ENCODE measurements at regions not wholly inside any gene's neighbourhood (a gene's known extent, or its start where the extent isn't known, plus 50 kb on each side); places are given as distances from the start of the nearest gene placed in this dataset.

GRCh38 chr18:38198526-38198925 lies 632.9 kb upstream of the CELF4 start:
- CTCF ChIA-PET (ENCODE audit: partially characterized antibody) = interaction anchor here (1.2 kb wide), 1 partner anchor 30 kb away, joined by 3 read pairs; no protein-coding TSS in a partner anchor
- Histone ChIP-seq H3K56ac (replicated peaks; ENCODE audit: insufficient read length, low read depth, low read length) (no peak overlapping the region), H3K9ac (replicated peaks in 1 of 4; ENCODE audit: extremely low read depth in 1 of 4, low read depth in 3 of 4, low read length in 3 of 4) (no peak overlapping the region), H3K4me2 (ENCODE audit: insufficient read depth in 1 of 2, low read depth in 2 of 2, low read length in 2 of 2) (no peak overlapping the region), H3K4ac (replicated peaks; ENCODE audit: insufficient read length, low read depth, low read length) (no peak overlapping the region), H3K4me1 (replicated peaks in 1 of 4; ENCODE audit: control insufficient read depth in 3 of 4, insufficient read depth in 4 of 4, low read length in 3 of 4) (peaks cover 0 to 11% (median 3%) of the 10 kb centered on the region in 4 experiments; a peak in 2 of 7 replicates), H3K27me3 (replicated peaks in 1 of 4; ENCODE audit: control insufficient read depth in 3 of 4, extremely low read depth in 1 of 4, insufficient read depth in 3 of 4, low read length in 3 of 4) (no peaks in the 10 kb centered on the region), H2BK120ac (replicated peaks; ENCODE audit: low read depth, low read length) (no peak overlapping the region), H2AFZ (ENCODE audit: low read length) (no peak overlapping the region), H4K5ac (ENCODE audit: insufficient read length, low read depth, low read length) (no peak overlapping the region), H3K79me1 (ENCODE audit: low read depth, low read length) (no peaks in the 10 kb centered on the region), H3K36me3 (ENCODE audit: control insufficient read depth in 2 of 4, insufficient read depth in 4 of 4, low read length in 3 of 4) (no peaks in the 10 kb centered on the region), H3K23ac (ENCODE audit: insufficient read length) (no peak overlapping the region), H3K4me3 (ENCODE audit: extremely low read depth in 1 of 4, insufficient read depth in 2 of 4, low read depth in 3 of 4, low read length in 4 of 4) (no peak overlapping the region), H3K14ac (ENCODE audit: insufficient read length) (no peak overlapping the region), H4K91ac (replicated peaks; ENCODE audit: insufficient read length, low read length) (no peak overlapping the region), H2AK5ac (ENCODE audit: low read depth, low read length) (no peak overlapping the region), H3K23me2 (ENCODE audit: low read depth, low read length) (no peaks in the 10 kb centered on the region), H3K27ac (ENCODE audit: low read depth, low read length) (no peak overlapping the region), H2BK20ac (ENCODE audit: low read length) (no peak overlapping the region), H4K8ac (ENCODE audit: extremely low read depth, insufficient read depth, low read length) (no peak overlapping the region), H3K79me2 (ENCODE audit: control insufficient read depth in 1 of 2, insufficient read depth in 2 of 2, low read length in 2 of 2) (no peaks in the 10 kb centered on the region), H4K20me1 (replicated peaks in 1 of 2; ENCODE audit: control insufficient read depth in 1 of 2, insufficient read depth in 2 of 2, low read length in 2 of 2) (no peaks in the 10 kb centered on the region), H2BK15ac (ENCODE audit: low read length) (no peak overlapping the region), H2BK12ac (ENCODE audit: low read depth, low read length) (no peak overlapping the region), H2BK5ac (ENCODE audit: low read depth, low read length) (no peak overlapping the region), H3K18ac (ENCODE audit: extremely low read depth, low read length) (no peak overlapping the region), H3K9me3 (ENCODE audit: insufficient read depth in 2 of 2, low read depth in 1 of 2, low read length in 1 of 2) (no peaks in the 10 kb centered on the region)
- FAIRE-seq = no peak
- TF ChIP-seq TEAD4 (IDR thresholded peaks at IDR 0.05; ENCODE audit: low read depth, low read length) (no peak), SIRT6 (IDR thresholded peaks at IDR 0.05; ENCODE audit: low read length) (no peak), NRF1 (IDR thresholded peaks at IDR 0.05; ENCODE audit: low read depth, low read length) (no peak), JUND (IDR thresholded peaks at IDR 0.05; ENCODE audit: low read length) (no peak)
- POLR2A ChIA-PET (ENCODE audit: partially characterized antibody) = no interaction called here
- 94% methylated on average over 1 of the region's 1 CpG; no CpG with 5 or more reads in 1 of the 2 experiments for WGBS, 2 experiments (ENCODE audit: extremely low coverage in 1 of 2, insufficient coverage in 1 of 2, insufficient read length in 1 of 2, insufficient replicate concordance in 2 of 2, low coverage in 1 of 2, low lambda C conversion rate in 2 of 2, missing lambda C conversion rate in 1 of 2)
- no peak for DNase-seq (ENCODE audit: low read depth in 1 of 2, low spot score in 2 of 2)

Measured in H1 (cell line).